ENCODE measurements at regions not wholly inside any gene's neighbourhood (a gene's known extent, or its start where the extent isn't known, plus 50 kb on each side); places are given as distances from the start of the nearest gene placed in this dataset.

GRCh38 chr10:28938745-28939144, 261.4 kb downstream of the BAMBI start:
- TF ChIP-seq CTCF (IDR thresholded peaks at IDR 0.05) (no peak), POLR2AphosphoS5 (IDR thresholded peaks at IDR 0.05) (no peak)
